SK-N-SH (cell line): ENCODE measurements at regions not wholly inside any gene's neighbourhood (a gene's known extent, or its start where the extent isn't known, plus 50 kb on each side); places are given as distances from the start of the nearest gene placed in this dataset.

Experiments
- CTCF ChIA-PET: fragments of 300-600, 350-600 bp; formaldehyde crosslinking; extraction: SDS; loops from one replicate; lab custom pipeline; 2021; lab: Yijun Ruan, JAX
- POLR2A ChIA-PET: fragments of 350-600 bp; sonication (Branson Sonifier 250); formaldehyde crosslinking; extraction: SDS; loops from one replicate; lab custom pipeline; 2020; ENCODE audit warnings: antibody characterized with exemption, inconsistent platforms; lab: Yijun Ruan, JAX
- DNase-seq: peaks from one replicate; pipeline ENCODE4 v3.0.0; 2012
- H2AFZ ChIP-seq: fragments of 200-600 bp; sonication (generic); 2 replicates; pipeline ENCODE4 v1.8.1; 2016; ENCODE audit warnings: antibody characterized with exemption, mild to moderate bottlenecking, low read depth
- H3F3A ChIP-seq: fragments of 200-600 bp; sonication (generic); replicated peaks from 2 replicates; pipeline ENCODE3; 2016; ENCODE audit warnings: antibody characterized with exemption, mild to moderate bottlenecking; ENCODE audit not compliant: insufficient read depth
- H3K27ac ChIP-seq, 2 experiments: fragments of 200-500 bp in 1 of 2; fragments of 200-600 bp in 1 of 2; sonication (Bioruptor generic) in 1 of 2; sonication (generic), shearing (Covaris generic) in 1 of 2; 2 replicates each; pipeline versions ENCODE4 v1.5.1 to v1.6.1; 2014 to 2016; ENCODE audit warnings: low read depth in 2 of 2, inconsistent platforms in 1 of 2, low read length in 1 of 2, mild to moderate bottlenecking in 1 of 2, mixed read lengths in 1 of 2
- H3K27me3 ChIP-seq: fragments of 200-600 bp; sonication (generic), shearing (Covaris generic); 2 replicates; pipeline ENCODE4 v1.6.1; 2016; ENCODE audit warnings: mixed run types; ENCODE audit not compliant: insufficient read depth
- H3K36me3 ChIP-seq, 2 experiments: fragments of 200-500 bp in 1 of 2; fragments of 200-600 bp in 1 of 2; sonication (Bioruptor generic) in 1 of 2; sonication (generic) in 1 of 2; replicated peaks in 1 of 2; 2 replicates each; pipeline versions ENCODE3 to v1.5.1; 2014 to 2016; ENCODE audit warnings: low read length in 1 of 2, mild to moderate bottlenecking in 1 of 2; ENCODE audit not compliant: insufficient read depth in 2 of 2, control insufficient read depth in 1 of 2
- H3K4me1 ChIP-seq, 2 experiments: fragments of 200-500 bp in 1 of 2; fragments of 200-600 bp in 1 of 2; sonication (Bioruptor generic) in 1 of 2; sonication (generic), shearing (Covaris generic) in 1 of 2; 2 replicates each; pipeline versions ENCODE4 v1.5.1 to v1.6.1; 2014 to 2016; ENCODE audit warnings: low read depth in 1 of 2, low read length in 1 of 2, mixed run types in 1 of 2; ENCODE audit not compliant: insufficient read depth in 2 of 2, control insufficient read depth in 1 of 2
- H3K4me2 ChIP-seq: fragments of 200-600 bp; sonication (generic), shearing (Covaris generic); 2 replicates; pipeline ENCODE4 v1.6.1; 2017; ENCODE audit warnings: mixed run types
- H3K4me3 ChIP-seq, 2 experiments: fragments of 200-500 bp in 1 of 2; fragments of 200-600 bp in 1 of 2; sonication (Bioruptor generic) in 1 of 2; sonication (generic), shearing (Covaris generic) in 1 of 2; 2 replicates each; pipeline versions ENCODE4 v1.5.1 to v1.8.1; 2014 to 2016; ENCODE audit warnings: low read depth in 2 of 2, inconsistent platforms in 1 of 2, low read length in 1 of 2, mild to moderate bottlenecking in 1 of 2, mixed read lengths in 1 of 2, moderate library complexity in 1 of 2
- H3K79me2 ChIP-seq: fragments of 200-600 bp; sonication (generic); 2 replicates; pipeline ENCODE4 v1.8.1; 2017; ENCODE audit warnings: mild to moderate bottlenecking; ENCODE audit not compliant: insufficient read depth
- H3K9ac ChIP-seq: fragments of 200-600 bp; sonication (generic); 2 replicates; pipeline ENCODE4 v1.6.1; 2017; ENCODE audit warnings: mixed run types
- H3K9me2 ChIP-seq: fragments of 200-600 bp; sonication (generic); 2 replicates; pipeline ENCODE4 v1.6.1; 2017; ENCODE audit warnings: mixed run types
- H3K9me3 ChIP-seq: fragments of 200-600 bp; sonication (generic); 2 replicates; pipeline ENCODE4 v1.6.1; 2017; ENCODE audit warnings: mixed run types, mild to moderate bottlenecking, moderate library complexity
- H4K20me1 ChIP-seq: fragments of 200-600 bp; sonication (generic); 2 replicates; pipeline ENCODE4 v1.6.1; 2017; ENCODE audit warnings: mild to moderate bottlenecking, mixed run types; ENCODE audit not compliant: insufficient read depth
- EP300 ChIP-seq, 2 experiments: IDR thresholded peaks; 2 replicates each; pipeline versions ENCODE4 v1.4.0 to v1.6.1; 2012; ENCODE audit warnings: borderline replicate concordance in 1 of 2, low read depth in 1 of 2, low read length in 1 of 2
- EZH2phosphoT487 ChIP-seq: fragments of 200-600 bp; sonication (generic); IDR thresholded peaks from 2 replicates; pipeline ENCODE4 v1.6.1; 2017; ENCODE audit warnings: low read depth, mixed run types, mild to moderate bottlenecking, antibody characterized with exemption, moderate library complexity, borderline replicate concordance
- FOSL2 ChIP-seq: IDR thresholded peaks from 2 replicates; pipeline ENCODE4 v1.4.0; 2012; ENCODE audit warnings: low read depth, mild to moderate bottlenecking, moderate library complexity, borderline replicate concordance
- FOXJ3 ChIP-seq: sonication (generic); formaldehyde crosslinking; IDR thresholded peaks from 2 replicates; pipeline ENCODE4 v1.5.1; 2020; ENCODE audit warnings: mild to moderate bottlenecking, missing genetic modification reagents
- GABPA ChIP-seq: IDR thresholded peaks from 2 replicates; pipeline ENCODE4 v1.4.0; 2012; ENCODE audit warnings: low read depth, mild to moderate bottlenecking
- GATA2 ChIP-seq: sonication (generic); formaldehyde crosslinking; IDR thresholded peaks from 2 replicates; pipeline ENCODE4 v1.5.0; 2020; ENCODE audit warnings: mild to moderate bottlenecking, missing genetic modification reagents
- JUND ChIP-seq: IDR thresholded peaks from 2 replicates; pipeline ENCODE4 v1.4.0; 2012
- MEF2A ChIP-seq: IDR thresholded peaks from 2 replicates; pipeline ENCODE4 v1.4.0; 2012; ENCODE audit warnings: low read depth, borderline replicate concordance
- MXI1 ChIP-seq: IDR thresholded peaks from 2 replicates; pipeline ENCODE4 v1.6.1; 2012; ENCODE audit warnings: mild to moderate bottlenecking, low read depth, low read length, improper control_type of control experiment
- RAD21 ChIP-seq: IDR thresholded peaks from 2 replicates; pipeline ENCODE4 v1.6.1; 2012; ENCODE audit warnings: mild to moderate bottlenecking, low read length
- RCOR1 ChIP-seq: fragments of 150-350 bp; IDR thresholded peaks from 2 replicates; pipeline ENCODE4 v1.6.1; 2017; ENCODE audit warnings: antibody characterized with exemption, low read length
- RFX5 ChIP-seq: IDR thresholded peaks from 2 replicates; pipeline ENCODE4 v1.6.1; 2012; ENCODE audit warnings: mild to moderate bottlenecking, improper control_type of control experiment, low read length
- RXRA ChIP-seq: IDR thresholded peaks from 2 replicates; pipeline ENCODE4 v1.4.0; 2012; ENCODE audit warnings: low read depth, mild to moderate bottlenecking, borderline replicate concordance
- TCF12 ChIP-seq: IDR thresholded peaks from 2 replicates; pipeline ENCODE4 v1.4.0; 2012
- YY1 ChIP-seq: IDR thresholded peaks from 2 replicates; pipeline ENCODE4 v1.4.0; 2012; ENCODE audit warnings: low read depth, mild to moderate bottlenecking
- WGBS: methylation state at CpG from one replicate; pipeline ENCODE4 v1.1.6; 2017; ENCODE audit warnings: low lambda C conversion rate; 5-methylcytosine and 5-hydroxymethylcytosine counted together
- TF ChIP-seq, protein P1 (sequence below): IDR thresholded peaks from 2 replicates; pipeline ENCODE4 v1.4.0; 2012; ENCODE audit warnings: low read depth, borderline replicate concordance
- TF ChIP-seq, protein P2 (sequence below): IDR thresholded peaks from 2 replicates; pipeline ENCODE4 v1.4.0; 2012; ENCODE audit warnings: low read depth, borderline replicate concordance
- TF ChIP-seq, protein P3 (sequence below): IDR thresholded peaks from 2 replicates; pipeline ENCODE4; 2012

DNA sequence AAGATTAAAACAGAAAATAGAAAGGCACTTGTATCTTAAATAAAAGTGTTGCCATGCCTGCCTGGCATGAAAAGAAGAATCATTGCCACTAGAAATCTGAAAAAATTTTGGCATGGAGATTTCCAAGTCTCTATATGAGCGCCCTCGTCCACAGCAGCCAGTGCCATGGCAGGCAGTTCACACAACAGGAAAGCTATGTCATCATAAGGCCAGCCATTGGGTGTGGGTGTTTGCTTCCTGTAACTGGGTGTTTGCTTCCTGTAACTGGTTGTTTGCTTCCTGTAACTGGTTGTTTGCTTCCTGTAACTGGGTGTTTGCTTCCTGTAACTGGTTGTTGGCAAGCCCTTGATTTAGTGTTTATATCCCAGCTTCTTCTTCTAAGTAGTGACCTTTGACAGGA lies 446.7 kb downstream of the IRX1 start:
- H3K27me3 ChIP-seq: no peaks in the 10 kb centered on the region
- no peak overlapping the region for H3K4me3 ChIP-seq
- ChIA-PET POLR2A (no interaction called here), CTCF (no interaction called here)
- no peaks in the 10 kb centered on the region for H3K36me3 ChIP-seq
- WGBS: 6% methylated on average over 2 of the region's 2 CpGs
- H3K9me2 ChIP-seq: no peaks in the 10 kb centered on the region
- DNase-seq: no peak
- H3K27ac ChIP-seq: no peak overlapping the region
- H3F3A ChIP-seq: no peaks in the 10 kb centered on the region
- no peaks in the 10 kb centered on the region for H3K79me2 ChIP-seq
- TF ChIP-seq MEF2A (no peak), RFX5 (no peak), GABPA (no peak), YY1 (no peak), FOXJ3 (CRISPR knock-in tag) (no peak), GATA2 (CRISPR knock-in tag) (no peak), RAD21 (no peak), RCOR1 (no peak), EZH2phosphoT487 (no peak), FOSL2 (no peak), MXI1 (no peak), JUND (no peak)
- TF ChIP-seq, protein P1, sequence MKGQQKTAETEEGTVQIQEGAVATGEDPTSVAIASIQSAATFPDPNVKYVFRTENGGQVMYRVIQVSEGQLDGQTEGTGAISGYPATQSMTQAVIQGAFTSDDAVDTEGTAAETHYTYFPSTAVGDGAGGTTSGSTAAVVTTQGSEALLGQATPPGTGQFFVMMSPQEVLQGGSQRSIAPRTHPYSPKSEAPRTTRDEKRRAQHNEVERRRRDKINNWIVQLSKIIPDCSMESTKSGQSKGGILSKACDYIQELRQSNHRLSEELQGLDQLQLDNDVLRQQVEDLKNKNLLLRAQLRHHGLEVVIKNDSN: no peak
- no peak overlapping the region for H3K9ac ChIP-seq
- no peaks in the 10 kb centered on the region for H3K9me3 ChIP-seq
- no peaks in the 10 kb centered on the region for H4K20me1 ChIP-seq
- H3K4me1 ChIP-seq: no peaks in the 10 kb centered on the region
- no peak overlapping the region for H3K4me2 ChIP-seq
- no peak overlapping the region for H2AFZ ChIP-seq

DNA sequence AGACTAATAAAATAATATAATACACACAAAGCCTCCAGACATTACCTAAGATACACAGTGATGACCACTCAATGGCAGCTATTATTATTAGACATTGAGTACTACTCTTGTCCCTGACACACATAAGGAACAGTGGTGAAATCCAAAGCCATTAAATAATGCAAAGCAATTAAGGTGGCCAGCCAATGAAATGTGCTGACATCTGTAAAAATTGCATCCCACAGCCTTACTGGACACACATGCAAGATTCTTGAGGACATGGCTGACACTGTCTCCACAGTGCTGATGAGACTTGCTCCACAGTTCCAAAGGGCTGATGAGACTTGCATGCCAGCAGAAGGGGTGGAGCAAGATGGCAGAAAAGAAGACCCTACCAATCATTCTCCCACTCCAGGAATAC lies 447.5 kb downstream of the IRX1 start:
- Histone ChIP-seq H3K79me2 (no peaks in the 10 kb centered on the region), H3K27ac (no peak overlapping the region)

More for the DNA sequence above, 447.5 kb downstream of the IRX1 start:
- H3K9ac ChIP-seq: no peak overlapping the region
- no peaks in the 10 kb centered on the region for H3K9me3 ChIP-seq
- H3K4me2 ChIP-seq: no peak overlapping the region
- DNase-seq: no peak
- TF ChIP-seq, protein P2, sequence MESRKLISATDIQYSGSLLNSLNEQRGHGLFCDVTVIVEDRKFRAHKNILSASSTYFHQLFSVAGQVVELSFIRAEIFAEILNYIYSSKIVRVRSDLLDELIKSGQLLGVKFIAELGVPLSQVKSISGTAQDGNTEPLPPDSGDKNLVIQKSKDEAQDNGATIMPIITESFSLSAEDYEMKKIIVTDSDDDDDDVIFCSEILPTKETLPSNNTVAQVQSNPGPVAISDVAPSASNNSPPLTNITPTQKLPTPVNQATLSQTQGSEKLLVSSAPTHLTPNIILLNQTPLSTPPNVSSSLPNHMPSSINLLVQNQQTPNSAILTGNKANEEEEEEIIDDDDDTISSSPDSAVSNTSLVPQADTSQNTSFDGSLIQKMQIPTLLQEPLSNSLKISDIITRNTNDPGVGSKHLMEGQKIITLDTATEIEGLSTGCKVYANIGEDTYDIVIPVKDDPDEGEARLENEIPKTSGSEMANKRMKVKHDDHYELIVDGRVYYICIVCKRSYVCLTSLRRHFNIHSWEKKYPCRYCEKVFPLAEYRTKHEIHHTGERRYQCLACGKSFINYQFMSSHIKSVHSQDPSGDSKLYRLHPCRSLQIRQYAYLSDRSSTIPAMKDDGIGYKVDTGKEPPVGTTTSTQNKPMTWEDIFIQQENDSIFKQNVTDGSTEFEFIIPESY: no peak
- no peak for TF ChIP-seq TCF12
- TF ChIP-seq, protein P3, sequence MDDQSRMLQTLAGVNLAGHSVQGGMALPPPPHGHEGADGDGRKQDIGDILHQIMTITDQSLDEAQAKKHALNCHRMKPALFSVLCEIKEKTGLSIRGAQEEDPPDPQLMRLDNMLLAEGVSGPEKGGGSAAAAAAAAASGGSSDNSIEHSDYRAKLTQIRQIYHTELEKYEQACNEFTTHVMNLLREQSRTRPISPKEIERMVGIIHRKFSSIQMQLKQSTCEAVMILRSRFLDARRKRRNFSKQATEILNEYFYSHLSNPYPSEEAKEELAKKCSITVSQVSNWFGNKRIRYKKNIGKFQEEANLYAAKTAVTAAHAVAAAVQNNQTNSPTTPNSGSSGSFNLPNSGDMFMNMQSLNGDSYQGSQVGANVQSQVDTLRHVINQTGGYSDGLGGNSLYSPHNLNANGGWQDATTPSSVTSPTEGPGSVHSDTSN: no peak
- no peak for TF ChIP-seq EZH2phosphoT487
- TF ChIP-seq RXRA: no peak
- no peak for TF ChIP-seq EP300 (IDR thresholded peaks at IDR 0.05; ENCODE audit: borderline replicate concordance in 1 of 2, low read depth in 1 of 2, low read length in 1 of 2)
- TF ChIP-seq, all 33 proteins: peak for 0
- no peaks in the 10 kb centered on the region for H3K4me1 ChIP-seq
- no peaks in the 10 kb centered on the region for H4K20me1 ChIP-seq
- no peak overlapping the region for H3K4me3 ChIP-seq
- ChIA-PET POLR2A (no interaction called here), CTCF (no interaction called here)
- no peaks in the 10 kb centered on the region for H3F3A ChIP-seq
- no peaks in the 10 kb centered on the region for H3K9me2 ChIP-seq
- no peaks in the 10 kb centered on the region for H3K27me3 ChIP-seq
- no peaks in the 10 kb centered on the region for H3K36me3 ChIP-seq
- no peak overlapping the region for H2AFZ ChIP-seq
